Stomach (tissue), 8 donors: ENCODE measurements at regions not wholly inside any gene's neighbourhood (a gene's known extent, or its start where the extent isn't known, plus 50 kb on each side); places are given as distances from the start of the nearest gene placed in this dataset.

ENCODE experiments used
- DNase-seq, 2 donors: peaks; one replicate each; pipeline versions ENCODE4 v3.0.0 to v3.0.0-alpha.2; 2013 to 2019
- H3K27ac ChIP-seq, 5 donors: fragments of 200-600 bp in 4 of 5; sonication (generic) in 4 of 5; one replicate each; pipeline ENCODE4 v1.5.1; 2013 to 2019; ENCODE audit warnings: mild to moderate bottlenecking in 1 of 5, moderate library complexity in 1 of 5
- H3K27me3 ChIP-seq, 3 donors: fragments of 200-600 bp; sonication (generic); one replicate each; pipeline ENCODE4 v1.5.1; 2017 to 2019; ENCODE audit warnings: mixed run types in 1 of 3
- H3K36me3 ChIP-seq, 4 donors: fragments of 200-600 bp; sonication (generic); 1 replicate in 3 of 4; 2 replicates in 1 of 4; pipeline ENCODE4 v1.5.1; 2016 to 2019
- H3K4me1 ChIP-seq, 4 donors: fragments of 200-600 bp; sonication (generic); one replicate each; pipeline ENCODE4 v1.5.1; 2016 to 2019
- H3K4me3 ChIP-seq, 4 donors: fragments of 200-600 bp; sonication (generic) in 3 of 4; one replicate each; pipeline ENCODE4 v1.5.1; 2016 to 2019; ENCODE audit warnings: mild to moderate bottlenecking in 1 of 4
- H3K9me3 ChIP-seq, 4 donors: fragments of 200-600 bp; sonication (generic); one replicate each; pipeline ENCODE4 v1.5.1; 2016 to 2019
- CTCF ChIP-seq, 7 experiments: fragments of 450-650 bp in 4 of 7; fragments of 200-600 bp in 3 of 7; sonication (generic) in 3 of 7; IDR thresholded peaks; one replicate each; pipeline ENCODE4 v1.5.1; 2016 to 2019; ENCODE audit warnings: antibody characterized with exemption in 7 of 7, control low read depth in 2 of 7, mild to moderate bottlenecking in 1 of 7
- EP300 ChIP-seq: sonication (generic); formaldehyde crosslinking; IDR thresholded peaks from one replicate; pipeline ENCODE4 v1.6.1; 2017; ENCODE audit warnings: antibody characterized with exemption
- POLR2A ChIP-seq, 4 donors: fragments of 450-650 bp; IDR thresholded peaks; one replicate each; pipeline ENCODE4 v1.6.1; 2016; ENCODE audit warnings: antibody characterized with exemption in 4 of 4, control low read depth in 2 of 4, mild to moderate bottlenecking in 1 of 4, moderate library complexity in 1 of 4
- POLR2AphosphoS5 ChIP-seq, 3 donors: sonication (generic); formaldehyde crosslinking; IDR thresholded peaks; one replicate each; pipeline ENCODE4 v1.6.1; 2016; ENCODE audit warnings: antibody characterized with exemption in 3 of 3
- WGBS, 5 donors: extraction: QIAGEN DNeasy Blood & Tissue Kit in 3 of 5; methylation state at CpG; one replicate each; pipeline versions ENCODE4 v1.1.5 to v1.1.7; 2013 to 2018; 5-methylcytosine and 5-hydroxymethylcytosine counted together
- intact Hi-C: fragments of 100-400 bp; cut with DNase I; formaldehyde crosslinking; loops from one replicate; pipeline ENCODE4 v1.15.1; 2023; ENCODE audit warnings: low total_unique reads
- donor health status: healthy with polysubstance abuse.
- donor health status: Bipolar disorder and iron deficiency.
- donor health status: healthy.

- Histone ChIP-seq H3K4me3 (no peak overlapping the region), H3K9me3 (no peaks in the 10 kb centered on the region), H3K27ac (no peak overlapping the region), H3K4me1 (no peaks in the 10 kb centered on the region), H3K27me3 (no peaks in the 10 kb centered on the region), H3K36me3 (no peaks in the 10 kb centered on the region)
- intact Hi-C loops: no loop called here
- WGBS, 5 donors: 44 to 53% (median 45%) methylated on average over 4 of the region's 4 CpGs
- TF ChIP-seq EP300 (no peak), POLR2A (IDR thresholded peaks at IDR 0.05) (no peak), POLR2AphosphoS5 (IDR thresholded peaks at IDR 0.05) (no peak), CTCF (IDR thresholded peaks at IDR 0.05) (no peak)
- DNase-seq: no peak
These were observed 322.4 kb downstream of the TMEM161B start for GRCh38 chr5:87946271-87946670.

GRCh38 chr5:87945286-87945650 is 323.4 kb downstream of the TMEM161B start:
- H3K27ac ChIP-seq: no peak overlapping the region
- H3K4me1 ChIP-seq: no peaks in the 10 kb centered on the region
- no peaks in the 10 kb centered on the region for H3K36me3 ChIP-seq
- no peaks in the 10 kb centered on the region for H3K9me3 ChIP-seq
- no peak for DNase-seq
- intact Hi-C loops: no loop called here
- no peak for TF ChIP-seq POLR2A (IDR thresholded peaks at IDR 0.05)
- no peak for TF ChIP-seq POLR2AphosphoS5 (IDR thresholded peaks at IDR 0.05)
- no peak for TF ChIP-seq CTCF (IDR thresholded peaks at IDR 0.05)
- TF ChIP-seq EP300: no peak
- H3K4me3 ChIP-seq: no peak overlapping the region
- no peaks in the 10 kb centered on the region for H3K27me3 ChIP-seq
- 73 to 93% (median 87%) methylated on average over 2 of the region's 2 CpGs for WGBS, 5 donors

- H3K9me3 ChIP-seq: no peaks in the 10 kb centered on the region
- 12 to 18% (median 15%) methylated on average over 9 of the region's 9 CpGs for WGBS, 5 donors
- no peaks in the 10 kb centered on the region for H3K4me1 ChIP-seq
- intact Hi-C loops: no loop called here
- H3K4me3 ChIP-seq: no peak overlapping the region
- DNase-seq: peak; percentile 25 to 66
- no peaks in the 10 kb centered on the region for H3K36me3 ChIP-seq
- no peak overlapping the region for H3K27ac ChIP-seq
- TF ChIP-seq CTCF (IDR thresholded peaks at IDR 0.05) (no peak), EP300 (no peak), POLR2A (IDR thresholded peaks at IDR 0.05) (no peak), POLR2AphosphoS5 (IDR thresholded peaks at IDR 0.05) (no peak)
- no peaks in the 10 kb centered on the region for H3K27me3 ChIP-seq
These were observed 323.9 kb downstream of the TMEM161B start for GRCh38 chr5:87944553-87945285.

- H3K4me1 ChIP-seq: no peaks in the 10 kb centered on the region
These were observed 327.9 kb downstream of the TMEM161B start for GRCh38 chr5:87940775-87941174.

More at GRCh38 chr5:87940775-87941174, 327.9 kb downstream of the TMEM161B start:
- Histone ChIP-seq H3K9me3 (no peaks in the 10 kb centered on the region), H3K4me3 (no peak overlapping the region), H3K36me3 (no peaks in the 10 kb centered on the region), H3K27ac (no peak overlapping the region), H3K27me3 (no peaks in the 10 kb centered on the region)
- intact Hi-C loops: no loop called here
- DNase-seq: no peak
- TF ChIP-seq POLR2AphosphoS5 (IDR thresholded peaks at IDR 0.05): no peak
- TF ChIP-seq CTCF (IDR thresholded peaks at IDR 0.05): no peak
- no peak for TF ChIP-seq POLR2A (IDR thresholded peaks at IDR 0.05)
- TF ChIP-seq EP300: no peak
- WGBS, 5 donors: 51 to 64% (median 53%) methylated on average over 4 of the region's 4 CpGs
